GM18520 (cell line): ENCODE measurements at regions not wholly inside any gene's neighbourhood (a gene's known extent, or its start where the extent isn't known, plus 50 kb on each side); places are given as distances from the start of the nearest gene placed in this dataset.
"Not testable (repeated sequence)": the region's sequence is repeated elsewhere in the genome, so short reads cannot be mapped to it uniquely, and the experiment has no call there.

Experiments
- ATAC-seq: cut with Tn5 transposase; IDR thresholded peaks from one replicate; pipeline ENCODE4 v1.9.1; 2021; ENCODE audit not compliant: unreplicated experiment

DNA sequence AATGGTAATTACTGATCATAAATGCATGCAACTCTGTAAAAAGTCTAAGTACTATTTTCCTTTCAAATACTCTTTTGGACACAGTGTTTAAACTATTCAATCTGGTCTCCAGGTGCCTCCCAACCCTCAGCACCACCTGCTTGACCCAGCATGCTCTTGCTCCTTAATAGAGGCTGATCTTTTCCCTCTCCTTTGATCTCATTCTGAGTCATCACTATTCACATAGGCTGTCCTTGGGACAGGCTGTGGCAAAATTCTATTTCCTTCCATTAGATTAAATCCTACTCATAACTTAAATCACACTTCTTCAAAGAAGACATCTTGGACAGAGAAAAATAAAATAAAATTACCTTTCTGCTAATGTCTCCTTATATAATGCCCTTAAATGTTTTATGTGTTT is 199.4 kb upstream of the ST8SIA4 start:
- ATAC-seq, result no peak

- ATAC-seq, result no peak
Measured at GRCh38 chr5:101091902-101092301, 188.8 kb upstream of the ST8SIA4 start.

DNA sequence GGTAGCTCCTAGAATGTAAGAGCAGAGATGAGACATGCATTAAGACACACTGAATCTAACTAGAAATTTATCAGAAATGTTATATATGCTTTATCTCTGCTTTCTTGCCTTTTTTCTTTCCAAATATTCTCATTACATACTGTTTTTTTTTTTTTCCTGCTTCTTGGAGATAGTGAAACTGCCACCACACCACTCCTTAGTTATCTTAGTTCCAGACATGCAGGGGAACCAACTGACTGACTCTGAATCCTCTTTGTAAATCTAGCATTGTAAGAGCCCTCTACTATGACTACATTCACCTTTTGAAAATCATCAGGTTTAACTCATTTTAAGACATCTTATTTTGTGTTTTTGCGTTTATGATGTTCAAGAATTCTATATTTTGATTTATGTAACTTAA is 181.3 kb upstream of the ST8SIA4 start:
- no peak for ATAC-seq

DNA sequence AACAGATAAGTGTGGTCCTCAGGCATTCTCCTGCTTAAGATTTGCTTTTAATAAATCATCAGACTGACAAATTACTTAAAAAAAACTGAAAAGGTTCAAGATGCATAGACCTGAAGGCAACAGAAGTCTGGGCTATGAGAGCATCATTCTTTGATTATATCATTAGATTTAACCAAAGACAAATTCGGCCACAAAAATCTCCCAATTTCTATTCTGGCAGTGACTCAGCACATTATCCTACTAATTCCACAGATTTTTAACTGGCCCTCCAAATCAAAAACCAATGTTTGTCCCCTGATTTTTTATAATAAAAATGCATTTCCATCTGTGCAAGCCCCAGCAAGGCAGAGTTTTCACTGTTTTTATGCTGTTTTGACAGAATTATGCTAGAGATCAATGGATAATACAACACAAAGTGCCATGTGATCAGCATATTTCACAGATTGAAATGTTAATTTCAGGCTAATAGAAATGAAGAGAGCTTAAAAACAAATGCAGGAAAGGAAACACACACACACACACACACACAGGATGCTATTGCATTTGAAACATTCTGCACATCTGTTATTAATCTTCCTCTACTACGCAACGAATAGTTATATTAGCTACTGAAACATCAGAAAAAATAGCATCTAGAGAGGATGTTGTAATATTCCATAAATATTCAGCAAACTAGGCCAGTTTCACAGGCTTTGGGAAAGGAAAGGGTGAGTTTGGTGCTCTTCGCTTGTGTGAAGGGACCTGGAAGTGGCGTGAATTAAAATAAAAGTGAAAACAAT is 177.6 kb upstream of the ST8SIA4 start:
- no peak for ATAC-seq

DNA sequence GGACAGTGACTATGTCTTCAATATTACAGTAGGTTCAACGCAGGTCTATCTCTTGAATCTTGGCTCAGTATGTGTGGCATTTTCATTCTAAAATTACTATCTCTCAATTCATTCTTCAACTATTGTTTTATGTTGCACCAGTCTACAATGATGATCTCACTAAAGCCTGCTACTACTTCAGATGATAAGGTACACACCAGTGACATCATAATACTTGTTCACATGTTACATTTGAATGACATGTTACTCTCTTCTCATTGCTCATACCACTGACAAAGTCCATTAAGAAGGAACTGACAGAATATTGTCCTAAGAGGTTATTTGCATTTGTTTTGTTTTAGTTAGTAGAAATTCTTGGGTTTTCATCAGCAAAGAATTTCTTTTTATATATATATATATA is 165.2 kb upstream of the ST8SIA4 start:
- ATAC-seq, result no peak

GRCh38 chr5:101067429-101067828 is 164.3 kb upstream of the ST8SIA4 start:
- ATAC-seq, result no peak

DNA sequence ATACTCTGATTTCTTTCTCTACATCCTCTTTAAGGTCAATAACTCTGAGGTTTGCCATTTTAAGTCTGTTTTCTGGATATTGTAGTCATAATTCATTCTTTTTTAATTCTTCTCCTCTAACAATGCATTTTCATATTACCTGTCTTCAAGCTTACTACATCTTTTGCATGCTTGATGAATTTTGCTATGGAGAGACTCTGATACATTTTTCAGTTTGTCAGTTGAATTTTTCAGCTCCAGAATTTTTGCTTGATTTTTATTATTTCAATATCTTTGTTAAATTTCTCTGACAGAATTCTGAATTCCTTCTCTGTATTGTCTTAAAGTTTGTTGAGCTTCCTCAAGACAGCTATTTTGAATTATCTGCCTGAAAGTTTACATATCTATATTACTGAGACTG is 159.8 kb upstream of the ST8SIA4 start:
- ATAC-seq, result no peak

GRCh38 chr5:101047181-101047580 is 144.1 kb upstream of the ST8SIA4 start:
- ATAC-seq, result no peak

GRCh38 chr5:101045689-101046088 is 142.6 kb upstream of the ST8SIA4 start:
- ATAC-seq, result no peak

DNA sequence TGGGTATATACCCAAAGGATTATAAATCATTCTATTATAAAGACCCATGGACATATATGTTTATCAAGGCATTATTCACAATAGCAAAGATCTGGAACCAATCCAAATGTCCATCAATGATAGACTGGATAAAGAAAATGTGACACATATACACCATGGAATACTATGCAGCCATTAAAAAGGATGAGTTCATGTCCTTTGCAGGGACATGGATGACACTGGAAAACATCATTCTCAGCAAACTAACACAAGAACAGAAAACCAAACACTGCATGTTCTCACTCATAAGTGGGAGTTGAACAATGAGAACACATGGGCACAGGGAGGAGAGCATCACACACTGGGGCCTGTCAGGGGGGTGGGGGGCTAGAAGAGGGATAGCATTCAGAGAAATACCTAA is 136.9 kb upstream of the ST8SIA4 start:
- not testable (repeated sequence) for ATAC-seq

GRCh38 chr5:101036778-101037177 is 133.7 kb upstream of the ST8SIA4 start:
- no peak for ATAC-seq

- no peak for ATAC-seq
Measured at GRCh38 chr5:101035425-101035824, 132.3 kb upstream of the ST8SIA4 start.

GRCh38 chr5:101024299-101024698 is 121.2 kb upstream of the ST8SIA4 start:
- no peak for ATAC-seq

GRCh38 chr5:101018299-101018698 is 115.2 kb upstream of the ST8SIA4 start:
- no peak for ATAC-seq

DNA sequence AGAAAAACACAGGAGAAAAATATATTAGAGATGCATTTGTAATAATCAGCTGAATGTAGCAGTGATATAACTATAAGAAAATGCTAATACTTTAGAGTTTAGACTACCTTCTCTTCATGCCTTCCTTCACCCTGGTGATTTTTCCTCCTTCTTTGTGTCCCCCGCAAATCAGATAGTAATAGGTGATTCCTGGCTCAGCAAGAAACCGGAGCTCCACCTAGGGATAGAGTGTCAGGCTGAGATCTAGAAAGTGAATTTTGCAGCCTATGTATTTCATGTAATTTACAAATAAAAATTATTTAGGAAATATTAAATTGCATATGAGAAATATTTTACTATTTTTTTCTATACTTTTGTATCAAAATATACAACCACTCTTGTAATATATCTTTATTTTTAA is 109.8 kb upstream of the ST8SIA4 start:
- ATAC-seq, result no peak

- peak; percentile 72 for ATAC-seq
Measured at GRCh38 chr5:101009758-101010519, 106.9 kb upstream of the ST8SIA4 start.

- no peak for ATAC-seq
Measured at GRCh38 chr5:100992354-100992753, 89.3 kb upstream of the ST8SIA4 start.

- ATAC-seq, result not testable (repeated sequence)
Measured at GRCh38 chr5:100983601-100984000, 80.5 kb upstream of the ST8SIA4 start.

DNA sequence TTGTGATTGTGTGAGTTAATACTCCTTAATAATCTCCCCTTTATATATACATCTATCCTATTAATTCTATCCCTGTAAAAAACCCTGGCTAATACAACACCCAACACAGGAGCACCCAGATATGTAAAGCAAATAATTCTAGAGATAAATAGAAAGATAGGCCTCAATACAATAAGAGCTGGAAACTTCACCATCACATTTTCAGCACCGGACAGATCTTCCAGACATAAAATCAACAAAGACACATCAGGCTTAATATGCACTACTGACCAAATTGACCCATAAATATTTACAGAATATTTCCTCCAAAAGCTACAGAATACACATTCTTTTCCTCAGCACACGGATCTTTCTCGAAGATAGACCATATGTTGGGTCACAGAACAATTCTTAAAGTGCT is 71.0 kb upstream of the ST8SIA4 start:
- ATAC-seq, result no peak

- ATAC-seq, result no peak
Measured at GRCh38 chr5:100970646-100971255, 67.7 kb upstream of the ST8SIA4 start.

- ATAC-seq, result no peak
Measured at GRCh38 chr5:100965291-100965690, 62.2 kb upstream of the ST8SIA4 start.
